WTC11 (cell line): ENCODE measurements at regions not wholly inside any gene's neighbourhood (a gene's known extent, or its start where the extent isn't known, plus 50 kb on each side); places are given as distances from the start of the nearest gene placed in this dataset.
A peak's percentile ranks its signal among the peaks of the same experiment; 100 is the strongest.

Experiments
- ATAC-seq: fragments of 200-7000 bp; cut with Tn5 transposase; 2 replicates; pipeline ENCODE4 v1.10.0; 2021; ENCODE audit warnings: mild to moderate bottlenecking, moderate library complexity
- CTCF ChIA-PET: fragments of 300-600 bp; sonication (Branson Sonifier 250); formaldehyde crosslinking; loops from one replicate; lab custom pipeline; 2021; ENCODE audit warnings: antibody characterized with exemption; lab: Charles Lee
- POLR2A ChIA-PET: fragments of 350-600 bp; sonication (Branson Sonifier 250); formaldehyde crosslinking; loops from one replicate; lab custom pipeline; 2021; ENCODE audit warnings: antibody characterized with exemption; lab: Charles Lee
- DNase-seq: peaks from one replicate; pipeline ENCODE4 v3.0.0; 2021; ENCODE audit warnings: low spot score
- H3K27ac Mint-ChIP-seq: 2 replicates; pipeline ENCODE4 v1.8.0; 2021; ENCODE audit warnings: mixed read lengths
- H3K27me3 Mint-ChIP-seq: 2 replicates; pipeline ENCODE4 v1.8.0; 2021; ENCODE audit warnings: low read depth, mild to moderate bottlenecking, moderate library complexity, mixed read lengths
- H3K36me3 Mint-ChIP-seq: 2 replicates; pipeline ENCODE4 v1.8.0; 2021; ENCODE audit warnings: mixed read lengths
- H3K4me1 Mint-ChIP-seq: 2 replicates; pipeline ENCODE4 v1.8.0; 2022; ENCODE audit warnings: mixed read lengths
- H3K4me3 Mint-ChIP-seq: 2 replicates; pipeline ENCODE4 v1.8.0; 2021; ENCODE audit warnings: mild to moderate bottlenecking, moderate library complexity, mixed read lengths
- H3K9me3 Mint-ChIP-seq: 2 replicates; pipeline ENCODE4 v1.8.0; 2021; ENCODE audit warnings: mixed read lengths
- ATF3 ChIP-seq: sonication (generic); formaldehyde crosslinking; conservative IDR thresholded peaks from 2 replicates; pipeline ENCODE4 v1.8.1; 2022; ENCODE audit warnings: mild to moderate bottlenecking, missing genetic modification reagents
- E2F5 ChIP-seq: sonication (generic); formaldehyde crosslinking; IDR thresholded peaks from 2 replicates; pipeline ENCODE4 v1.8.1; 2022; ENCODE audit warnings: mild to moderate bottlenecking, moderate library complexity, missing genetic modification reagents
- ESRRA ChIP-seq: sonication (generic); formaldehyde crosslinking; IDR thresholded peaks from 2 replicates; pipeline ENCODE4 v1.8.1; 2022; ENCODE audit warnings: mild to moderate bottlenecking, missing genetic modification reagents, borderline replicate concordance
- FOXP1 ChIP-seq: sonication (generic); formaldehyde crosslinking; IDR thresholded peaks from 2 replicates; pipeline ENCODE4 v1.8.0; 2022; ENCODE audit warnings: missing genetic modification reagents, mild to moderate bottlenecking, moderate library complexity, borderline replicate concordance
- GABPB1 ChIP-seq: sonication (generic); formaldehyde crosslinking; IDR thresholded peaks from 2 replicates; pipeline ENCODE4 v1.8.1; 2023; ENCODE audit warnings: mild to moderate bottlenecking, missing genetic modification reagents
- HMGXB4 ChIP-seq: sonication (generic); formaldehyde crosslinking; IDR thresholded peaks from 2 replicates; pipeline ENCODE4 v1.8.1; 2023; ENCODE audit warnings: mild to moderate bottlenecking, moderate library complexity, missing genetic modification reagents
- JUN ChIP-seq: sonication (generic); formaldehyde crosslinking; IDR thresholded peaks from 2 replicates; pipeline ENCODE4 v1.8.0; 2023; ENCODE audit warnings: mild to moderate bottlenecking, missing genetic modification reagents
- MLX ChIP-seq: sonication (generic); formaldehyde crosslinking; IDR thresholded peaks from 2 replicates; pipeline ENCODE4 v1.8.1; 2023; ENCODE audit warnings: mild to moderate bottlenecking, missing genetic modification reagents, moderate library complexity
- NFE2L1 ChIP-seq: sonication (generic); formaldehyde crosslinking; IDR thresholded peaks from 2 replicates; pipeline ENCODE4 v1.8.1; 2023; ENCODE audit warnings: missing genetic modification reagents
- OVOL2 ChIP-seq: fragments of 250-450 bp; sonication (Bioruptor Pico); IDR thresholded peaks from 2 replicates; pipeline ENCODE4 v1.9.0; 2021; ENCODE audit warnings: mild to moderate bottlenecking, borderline replicate concordance
- TEAD4 ChIP-seq: sonication (generic); formaldehyde crosslinking; IDR thresholded peaks from 2 replicates; pipeline ENCODE4 v1.8.0; 2022; ENCODE audit warnings: mild to moderate bottlenecking, missing genetic modification reagents
- ZBTB21 ChIP-seq: sonication (generic); formaldehyde crosslinking; IDR thresholded peaks from 2 replicates; pipeline ENCODE4 v1.8.1; 2023; ENCODE audit warnings: mild to moderate bottlenecking, missing genetic modification reagents, borderline replicate concordance
- ZMAT4 ChIP-seq: fragments of 250-450 bp; sonication (Bioruptor Pico); IDR thresholded peaks from 2 replicates; pipeline ENCODE4 v1.9.0; 2021; ENCODE audit warnings: mild to moderate bottlenecking
- ZNF263 ChIP-seq: sonication (generic); formaldehyde crosslinking; IDR thresholded peaks from 2 replicates; pipeline ENCODE4 v1.8.1; 2022; ENCODE audit warnings: low read depth, mild to moderate bottlenecking, moderate library complexity, missing genetic modification reagents
- ZNF281 ChIP-seq: sonication (generic); formaldehyde crosslinking; IDR thresholded peaks from 2 replicates; pipeline ENCODE4 v1.8.0; 2023; ENCODE audit warnings: mild to moderate bottlenecking, missing genetic modification reagents
- ZNF423 ChIP-seq: fragments of 250-450 bp; sonication (Bioruptor Pico); IDR thresholded peaks from 2 replicates; pipeline ENCODE4 v2.1.2; 2022; ENCODE audit warnings: mild to moderate bottlenecking, moderate library complexity
- TF ChIP-seq, protein P1 (sequence below): sonication (generic); formaldehyde crosslinking; IDR thresholded peaks from 2 replicates; pipeline ENCODE4 v1.8.0; 2023; ENCODE audit warnings: missing genetic modification reagents, mild to moderate bottlenecking, borderline replicate concordance
- TF ChIP-seq, protein P2 (sequence below): sonication (generic); formaldehyde crosslinking; IDR thresholded peaks from 2 replicates; pipeline ENCODE4 v1.8.0; 2023; ENCODE audit warnings: missing genetic modification reagents
- TF ChIP-seq, protein P3 (sequence below): fragments of 250-450 bp; sonication (Bioruptor Pico); IDR thresholded peaks from 2 replicates; pipeline ENCODE4 v1.9.0; 2021; ENCODE audit warnings: mild to moderate bottlenecking, borderline replicate concordance

DNA sequence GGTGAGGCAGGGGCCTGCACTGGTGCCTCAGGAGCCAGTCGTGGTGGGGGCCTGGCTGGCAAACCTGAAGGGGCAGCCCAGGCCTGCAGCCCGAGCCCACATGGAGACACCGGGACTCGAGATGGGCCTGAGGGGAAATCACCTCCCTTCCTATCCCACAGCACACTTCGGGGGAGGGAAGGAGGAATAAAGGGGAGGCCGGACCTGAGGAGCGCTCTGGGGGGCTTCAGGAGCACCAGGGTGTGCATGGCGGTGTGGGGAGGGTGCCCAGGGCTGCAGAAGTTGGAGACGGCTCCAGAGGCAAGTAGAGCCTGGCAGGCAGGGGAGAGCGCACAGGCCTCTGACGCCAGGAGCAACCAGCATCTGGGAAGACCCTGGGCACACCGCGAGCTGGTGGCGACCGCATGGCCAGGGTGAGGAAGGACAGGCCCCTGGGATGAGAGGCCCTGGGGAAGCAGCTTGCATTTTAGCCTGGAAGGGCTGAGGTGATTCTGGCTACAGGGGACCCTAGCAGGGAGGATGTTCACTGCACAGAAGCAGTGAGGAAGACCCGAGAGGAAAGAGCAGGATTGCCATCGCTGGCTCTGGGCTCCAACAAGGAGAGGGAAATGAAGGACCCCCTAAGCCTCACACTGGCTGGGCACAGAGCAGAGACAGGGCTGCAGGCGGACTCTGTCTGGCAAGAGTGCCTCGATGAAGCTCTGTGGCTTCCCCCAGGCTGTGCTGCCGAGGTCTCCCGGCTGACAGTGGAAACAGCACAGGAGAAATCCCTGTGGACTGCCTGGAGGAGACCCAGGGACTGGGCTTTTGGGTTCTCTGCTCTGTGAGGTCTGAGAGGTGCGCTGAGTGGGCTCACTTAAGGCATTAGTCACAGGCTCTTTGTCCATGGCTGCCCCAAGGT lies 457.7 kb downstream of the BRD1 start:
- Mint-ChIP-seq H3K27ac (no peak overlapping the region), H3K36me3 (no peaks in the 10 kb centered on the region), H3K27me3 (no peaks in the 10 kb centered on the region; the same call in 1 of the 2 replicates)
- CTCF ChIA-PET, result no interaction called here
- TF ChIP-seq ATF3, result no peak
- TF ChIP-seq ZBTB21 (CRISPR knock-in tag), result no peak
- TF ChIP-seq ZNF281, result no peak
- no peak for TF ChIP-seq JUN (CRISPR knock-in tag)
- no peak for TF ChIP-seq FOXP1 (CRISPR knock-in tag)
- no peak for TF ChIP-seq NFE2L1 (CRISPR knock-in tag)
- TF ChIP-seq ZNF423 (CRISPR knock-in tag), result no peak
- TF ChIP-seq, protein P1, sequence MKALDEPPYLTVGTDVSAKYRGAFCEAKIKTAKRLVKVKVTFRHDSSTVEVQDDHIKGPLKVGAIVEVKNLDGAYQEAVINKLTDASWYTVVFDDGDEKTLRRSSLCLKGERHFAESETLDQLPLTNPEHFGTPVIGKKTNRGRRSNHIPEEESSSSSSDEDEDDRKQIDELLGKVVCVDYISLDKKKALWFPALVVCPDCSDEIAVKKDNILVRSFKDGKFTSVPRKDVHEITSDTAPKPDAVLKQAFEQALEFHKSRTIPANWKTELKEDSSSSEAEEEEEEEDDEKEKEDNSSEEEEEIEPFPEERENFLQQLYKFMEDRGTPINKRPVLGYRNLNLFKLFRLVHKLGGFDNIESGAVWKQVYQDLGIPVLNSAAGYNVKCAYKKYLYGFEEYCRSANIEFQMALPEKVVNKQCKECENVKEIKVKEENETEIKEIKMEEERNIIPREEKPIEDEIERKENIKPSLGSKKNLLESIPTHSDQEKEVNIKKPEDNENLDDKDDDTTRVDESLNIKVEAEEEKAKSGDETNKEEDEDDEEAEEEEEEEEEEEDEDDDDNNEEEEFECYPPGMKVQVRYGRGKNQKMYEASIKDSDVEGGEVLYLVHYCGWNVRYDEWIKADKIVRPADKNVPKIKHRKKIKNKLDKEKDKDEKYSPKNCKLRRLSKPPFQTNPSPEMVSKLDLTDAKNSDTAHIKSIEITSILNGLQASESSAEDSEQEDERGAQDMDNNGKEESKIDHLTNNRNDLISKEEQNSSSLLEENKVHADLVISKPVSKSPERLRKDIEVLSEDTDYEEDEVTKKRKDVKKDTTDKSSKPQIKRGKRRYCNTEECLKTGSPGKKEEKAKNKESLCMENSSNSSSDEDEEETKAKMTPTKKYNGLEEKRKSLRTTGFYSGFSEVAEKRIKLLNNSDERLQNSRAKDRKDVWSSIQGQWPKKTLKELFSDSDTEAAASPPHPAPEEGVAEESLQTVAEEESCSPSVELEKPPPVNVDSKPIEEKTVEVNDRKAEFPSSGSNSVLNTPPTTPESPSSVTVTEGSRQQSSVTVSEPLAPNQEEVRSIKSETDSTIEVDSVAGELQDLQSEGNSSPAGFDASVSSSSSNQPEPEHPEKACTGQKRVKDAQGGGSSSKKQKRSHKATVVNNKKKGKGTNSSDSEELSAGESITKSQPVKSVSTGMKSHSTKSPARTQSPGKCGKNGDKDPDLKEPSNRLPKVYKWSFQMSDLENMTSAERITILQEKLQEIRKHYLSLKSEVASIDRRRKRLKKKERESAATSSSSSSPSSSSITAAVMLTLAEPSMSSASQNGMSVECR (CRISPR knock-in tag), result no peak
- TF ChIP-seq OVOL2, result no peak
- TF ChIP-seq MLX, result no peak
- TF ChIP-seq, protein P2, sequence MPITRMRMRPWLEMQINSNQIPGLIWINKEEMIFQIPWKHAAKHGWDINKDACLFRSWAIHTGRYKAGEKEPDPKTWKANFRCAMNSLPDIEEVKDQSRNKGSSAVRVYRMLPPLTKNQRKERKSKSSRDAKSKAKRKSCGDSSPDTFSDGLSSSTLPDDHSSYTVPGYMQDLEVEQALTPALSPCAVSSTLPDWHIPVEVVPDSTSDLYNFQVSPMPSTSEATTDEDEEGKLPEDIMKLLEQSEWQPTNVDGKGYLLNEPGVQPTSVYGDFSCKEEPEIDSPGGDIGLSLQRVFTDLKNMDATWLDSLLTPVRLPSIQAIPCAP (CRISPR knock-in tag), result no peak
- TF ChIP-seq ESRRA, result no peak
- no peak for TF ChIP-seq TEAD4 (CRISPR knock-in tag)
- no peak for TF ChIP-seq ZNF263
- TF ChIP-seq ZMAT4 (CRISPR knock-in tag), result no peak
- TF ChIP-seq HMGXB4, result no peak
- TF ChIP-seq, protein P3, sequence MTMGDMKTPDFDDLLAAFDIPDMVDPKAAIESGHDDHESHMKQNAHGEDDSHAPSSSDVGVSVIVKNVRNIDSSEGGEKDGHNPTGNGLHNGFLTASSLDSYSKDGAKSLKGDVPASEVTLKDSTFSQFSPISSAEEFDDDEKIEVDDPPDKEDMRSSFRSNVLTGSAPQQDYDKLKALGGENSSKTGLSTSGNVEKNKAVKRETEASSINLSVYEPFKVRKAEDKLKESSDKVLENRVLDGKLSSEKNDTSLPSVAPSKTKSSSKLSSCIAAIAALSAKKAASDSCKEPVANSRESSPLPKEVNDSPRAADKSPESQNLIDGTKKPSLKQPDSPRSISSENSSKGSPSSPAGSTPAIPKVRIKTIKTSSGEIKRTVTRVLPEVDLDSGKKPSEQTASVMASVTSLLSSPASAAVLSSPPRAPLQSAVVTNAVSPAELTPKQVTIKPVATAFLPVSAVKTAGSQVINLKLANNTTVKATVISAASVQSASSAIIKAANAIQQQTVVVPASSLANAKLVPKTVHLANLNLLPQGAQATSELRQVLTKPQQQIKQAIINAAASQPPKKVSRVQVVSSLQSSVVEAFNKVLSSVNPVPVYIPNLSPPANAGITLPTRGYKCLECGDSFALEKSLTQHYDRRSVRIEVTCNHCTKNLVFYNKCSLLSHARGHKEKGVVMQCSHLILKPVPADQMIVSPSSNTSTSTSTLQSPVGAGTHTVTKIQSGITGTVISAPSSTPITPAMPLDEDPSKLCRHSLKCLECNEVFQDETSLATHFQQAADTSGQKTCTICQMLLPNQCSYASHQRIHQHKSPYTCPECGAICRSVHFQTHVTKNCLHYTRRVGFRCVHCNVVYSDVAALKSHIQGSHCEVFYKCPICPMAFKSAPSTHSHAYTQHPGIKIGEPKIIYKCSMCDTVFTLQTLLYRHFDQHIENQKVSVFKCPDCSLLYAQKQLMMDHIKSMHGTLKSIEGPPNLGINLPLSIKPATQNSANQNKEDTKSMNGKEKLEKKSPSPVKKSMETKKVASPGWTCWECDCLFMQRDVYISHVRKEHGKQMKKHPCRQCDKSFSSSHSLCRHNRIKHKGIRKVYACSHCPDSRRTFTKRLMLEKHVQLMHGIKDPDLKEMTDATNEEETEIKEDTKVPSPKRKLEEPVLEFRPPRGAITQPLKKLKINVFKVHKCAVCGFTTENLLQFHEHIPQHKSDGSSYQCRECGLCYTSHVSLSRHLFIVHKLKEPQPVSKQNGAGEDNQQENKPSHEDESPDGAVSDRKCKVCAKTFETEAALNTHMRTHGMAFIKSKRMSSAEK (CRISPR knock-in tag), result no peak
- no peak for TF ChIP-seq E2F5
- TF ChIP-seq GABPB1 (CRISPR knock-in tag), result no peak
- TF ChIP-seq, all 79 proteins: peak for 0
- Mint-ChIP-seq H3K4me3 (no peak overlapping the region), H3K4me1 (peaks cover 7% of the 10 kb centered on the region), H3K9me3 (no peaks in the 10 kb centered on the region)
- ATAC-seq, result no peak
- POLR2A ChIA-PET, result no interaction called here
- peak; percentile 8 for DNase-seq
